Endothelial cell of umbilical vein (primary cell): ENCODE measurements at regions not wholly inside any gene's neighbourhood (a gene's known extent, or its start where the extent isn't known, plus 50 kb on each side); places are given as distances from the start of the nearest gene placed in this dataset.

Experiments
- CTCF ChIP-seq, 2 donors: IDR thresholded peaks; 1 replicate in 1 of 2; 2 replicates in 1 of 2; pipeline ENCODE4 v1.5.1; 2011; ENCODE audit warnings: low read length in 2 of 2, mild to moderate bottlenecking in 2 of 2, moderate library complexity in 2 of 2, control low read depth in 1 of 2, inconsistent platforms in 1 of 2, low read depth in 1 of 2; ENCODE audit not compliant: insufficient read depth in 1 of 2; ENCODE audit errors: extremely low read depth in 1 of 2
- MAX ChIP-seq: IDR thresholded peaks from 2 replicates; pipeline ENCODE4 v1.6.1; 2011; ENCODE audit not compliant: insufficient read depth, insufficient read length
- MYC ChIP-seq: IDR thresholded peaks from one replicate; pipeline ENCODE4 v1.6.1; 2011; ENCODE audit warnings: mild to moderate bottlenecking, low read depth, low read length
- POLR2A ChIP-seq: IDR thresholded peaks from 2 replicates; pipeline ENCODE4 v1.6.1; 2012; ENCODE audit warnings: low read depth, mild to moderate bottlenecking, control low read depth, low read length
- POLR2AphosphoS5 ChIP-seq: IDR thresholded peaks from 2 replicates; pipeline ENCODE4 v1.6.1; 2012; ENCODE audit warnings: low read depth, mild to moderate bottlenecking, control low read depth, low read length, moderate library complexity; ENCODE audit not compliant: insufficient read depth

GRCh38 chr3:159831466-159831865 lies 157.2 kb upstream of the IL12A start:
- TF ChIP-seq POLR2AphosphoS5 (no peak), CTCF (IDR thresholded peaks at IDR 0.05; ENCODE audit: extremely low read depth in 1 of 2, insufficient read depth in 1 of 2, low read depth in 1 of 2, low read length in 2 of 2) (no peak), MAX (no peak), MYC (no peak), POLR2A (no peak)
